KOPT-K1 (cell line): ENCODE measurements at regions not wholly inside any gene's neighbourhood (a gene's known extent, or its start where the extent isn't known, plus 50 kb on each side); places are given as distances from the start of the nearest gene placed in this dataset.

Source experiments
- H3K27ac ChIP-seq: fragments of 200-600 bp; sonication (generic); 2 replicates; pipeline ENCODE4 v1.5.1; 2016; ENCODE audit warnings: antibody characterized with exemption, mild to moderate bottlenecking, low read depth, low read length; ENCODE audit not compliant: poor library complexity, severe bottlenecking
- H3K36me3 ChIP-seq: fragments of 200-600 bp; sonication (generic); 2 replicates; pipeline ENCODE4 v1.5.1; 2017; ENCODE audit warnings: antibody characterized with exemption, mild to moderate bottlenecking, low read length, moderate library complexity; ENCODE audit not compliant: insufficient read depth
- H3K9me3 ChIP-seq: fragments of 200-600 bp; sonication (generic); 2 replicates; pipeline ENCODE4 v1.5.1; 2017; ENCODE audit warnings: antibody characterized with exemption, low read length, mild to moderate bottlenecking; ENCODE audit not compliant: insufficient read depth, poor library complexity, severe bottlenecking

GRCh38 chr2:43047187-43047780 lies 179.1 kb downstream of the ZFP36L2 start:
- H3K9me3 ChIP-seq, result no peaks in the 10 kb centered on the region

GRCh38 chr2:43045866-43046265 lies 180.5 kb downstream of the ZFP36L2 start:
- H3K9me3 ChIP-seq, result no peaks in the 10 kb centered on the region
- no peaks in the 10 kb centered on the region for H3K36me3 ChIP-seq
- no peak overlapping the region for H3K27ac ChIP-seq

More at GRCh38 chr2:43047187-43047780, 179.1 kb downstream of the ZFP36L2 start:
- H3K36me3 ChIP-seq, result no peaks in the 10 kb centered on the region
- H3K27ac ChIP-seq, result no peak overlapping the region

- Histone ChIP-seq H3K36me3 (no peaks in the 10 kb centered on the region), H3K27ac (no peak overlapping the region), H3K9me3 (no peaks in the 10 kb centered on the region)
Observed at GRCh38 chr2:43044093-43044681, 182.2 kb downstream of the ZFP36L2 start.

- Histone ChIP-seq H3K27ac (no peak overlapping the region), H3K9me3 (no peaks in the 10 kb centered on the region), H3K36me3 (no peaks in the 10 kb centered on the region)
Observed at GRCh38 chr2:43043553-43043870, 182.9 kb downstream of the ZFP36L2 start.

GRCh38 chr2:43041661-43042360 lies 184.6 kb downstream of the ZFP36L2 start:
- Histone ChIP-seq H3K9me3 (no peaks in the 10 kb centered on the region), H3K27ac (no peak overlapping the region), H3K36me3 (no peaks in the 10 kb centered on the region)

- Histone ChIP-seq H3K9me3 (no peaks in the 10 kb centered on the region), H3K36me3 (no peaks in the 10 kb centered on the region), H3K27ac (no peak overlapping the region)
Observed at GRCh38 chr2:43041173-43041591, 185.2 kb downstream of the ZFP36L2 start.

GRCh38 chr2:43040084-43040854 lies 186.1 kb downstream of the ZFP36L2 start:
- no peak overlapping the region for H3K27ac ChIP-seq
- H3K36me3 ChIP-seq, result no peaks in the 10 kb centered on the region
- no peaks in the 10 kb centered on the region for H3K9me3 ChIP-seq

GRCh38 chr2:43039376-43040080 lies 186.9 kb downstream of the ZFP36L2 start:
- no peaks in the 10 kb centered on the region for H3K36me3 ChIP-seq
- H3K27ac ChIP-seq, result no peak overlapping the region
- no peaks in the 10 kb centered on the region for H3K9me3 ChIP-seq

- Histone ChIP-seq H3K9me3 (no peaks in the 10 kb centered on the region), H3K36me3 (no peaks in the 10 kb centered on the region), H3K27ac (no peak overlapping the region)
Observed at GRCh38 chr2:43038696-43039094, 187.7 kb downstream of the ZFP36L2 start.

- Histone ChIP-seq H3K36me3 (no peaks in the 10 kb centered on the region), H3K9me3 (no peaks in the 10 kb centered on the region), H3K27ac (no peak overlapping the region)
Observed at GRCh38 chr2:43038034-43038695, 188.2 kb downstream of the ZFP36L2 start.

- Histone ChIP-seq H3K36me3 (no peaks in the 10 kb centered on the region), H3K9me3 (no peaks in the 10 kb centered on the region), H3K27ac (no peak overlapping the region)
Observed at GRCh38 chr2:43035922-43036321, 190.5 kb downstream of the ZFP36L2 start.

- Histone ChIP-seq H3K36me3 (no peaks in the 10 kb centered on the region), H3K27ac (no peak overlapping the region), H3K9me3 (no peaks in the 10 kb centered on the region)
Observed at GRCh38 chr2:43034921-43035320, 191.5 kb downstream of the ZFP36L2 start.

- no peaks in the 10 kb centered on the region for H3K9me3 ChIP-seq
- no peak overlapping the region for H3K27ac ChIP-seq
- no peaks in the 10 kb centered on the region for H3K36me3 ChIP-seq
Observed at GRCh38 chr2:43034242-43034619, 192.2 kb downstream of the ZFP36L2 start.

GRCh38 chr2:43033466-43034241 lies 192.8 kb downstream of the ZFP36L2 start:
- H3K9me3 ChIP-seq, result no peaks in the 10 kb centered on the region
- no peaks in the 10 kb centered on the region for H3K36me3 ChIP-seq
- H3K27ac ChIP-seq, result no peak overlapping the region
